ENCODE measurements at regions not wholly inside any gene's neighbourhood (a gene's known extent, or its start where the extent isn't known, plus 50 kb on each side); places are given as distances from the start of the nearest gene placed in this dataset.

GRCh38 chr12:46908236-46908935, 82.6 kb upstream of the SLC38A4 start:
- intact Hi-C loops (cut with DNase I): no loop called here
- no peak for ATAC-seq
- DNase-seq (ENCODE audit: low spot score): no peak

GRCh38 chr12:46908936-46909635, 83.3 kb upstream of the SLC38A4 start:
- ATAC-seq (no peak), DNase-seq (ENCODE audit: low spot score) (no peak)
- intact Hi-C loops (cut with DNase I): no loop called here

DNA sequence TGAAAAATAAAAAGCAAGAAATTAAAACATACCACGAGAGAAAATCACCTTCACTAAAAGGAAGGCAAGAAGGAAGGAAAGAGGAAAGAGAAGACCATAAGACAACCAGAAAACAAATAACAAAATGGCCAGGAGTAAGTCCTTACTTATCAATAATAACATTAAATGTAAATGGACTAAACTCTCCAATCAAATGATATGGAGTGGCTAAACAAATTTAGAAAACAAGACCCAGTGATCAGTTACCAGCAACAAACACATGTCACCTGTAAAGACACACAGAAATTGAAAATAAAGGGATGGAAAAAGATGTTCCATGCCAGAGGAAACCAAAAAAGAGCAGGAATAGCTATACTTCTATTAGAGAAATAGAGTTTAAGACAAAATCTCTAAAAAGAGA, 85.0 kb upstream of the SLC38A4 start:
- DNase-seq (ENCODE audit: low spot score): no peak
- intact Hi-C loops (cut with DNase I): no loop called here
- ATAC-seq: no peak

DNA sequence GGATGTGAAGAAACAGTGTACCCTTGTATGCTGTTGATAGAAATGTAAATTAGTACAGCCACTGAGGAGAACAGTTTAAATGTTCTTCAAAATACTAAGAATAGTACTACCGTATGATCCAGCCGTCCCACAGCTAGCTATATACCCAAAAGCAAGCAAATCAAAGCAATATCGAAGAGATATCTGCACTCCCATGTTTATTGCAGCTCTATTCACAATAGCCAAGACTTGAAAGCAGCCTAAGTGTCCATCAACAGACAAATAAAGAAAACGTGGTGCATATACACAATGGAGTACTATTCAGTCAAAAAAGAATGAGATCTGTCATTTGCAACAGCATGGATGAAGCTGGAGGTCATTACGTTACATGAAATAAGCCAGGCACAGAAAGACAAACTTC, 88.5 kb upstream of the SLC38A4 start:
- no peak for ATAC-seq
- intact Hi-C loops (cut with DNase I): no loop called here
- no peak for DNase-seq (ENCODE audit: low spot score)

- ATAC-seq (peak; percentile 82), DNase-seq (ENCODE audit: low spot score) (no peak)
- intact Hi-C loops (cut with DNase I): no loop called here
These were observed 89.3 kb upstream of the SLC38A4 start for GRCh38 chr12:46915082-46915481.

- intact Hi-C loops (cut with DNase I): no loop called here
- no peak for DNase-seq (ENCODE audit: low spot score)
These were observed 90.0 kb upstream of the SLC38A4 start for GRCh38 chr12:46915836-46916235.

GRCh38 chr12:46916796-46917419, 91.1 kb upstream of the SLC38A4 start:
- no peak for ATAC-seq
- DNase-seq (ENCODE audit: low spot score): no peak
- intact Hi-C loops (cut with DNase I): no loop called here

More at GRCh38 chr12:46915836-46916235, 90.0 kb upstream of the SLC38A4 start:
- ATAC-seq: no peak

DNA sequence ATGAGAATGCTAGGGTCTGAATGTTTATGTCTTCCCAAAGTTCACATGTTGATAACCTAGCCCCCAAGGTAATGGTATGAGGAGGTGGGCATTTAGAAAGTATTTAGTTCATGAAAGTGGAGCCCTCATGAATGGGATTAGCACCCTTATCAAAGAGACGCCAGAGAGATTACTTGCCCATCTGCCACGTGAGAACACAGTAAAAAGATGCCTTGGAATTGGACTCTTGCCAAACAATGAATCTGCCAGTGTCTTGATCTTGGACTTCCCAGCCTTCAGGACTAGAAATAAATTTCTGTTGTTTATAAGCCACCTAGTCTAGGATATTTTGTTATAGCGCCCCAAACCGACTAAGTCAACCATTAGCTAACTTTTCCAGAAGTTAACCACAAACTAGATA, 92.0 kb upstream of the SLC38A4 start:
- DNase-seq (ENCODE audit: low spot score) (no peak), ATAC-seq (no peak)
- intact Hi-C loops (cut with DNase I): no loop called here

- intact Hi-C loops (cut with DNase I): no loop called here
- DNase-seq (ENCODE audit: low spot score): no peak
- no peak for ATAC-seq
These were observed 92.8 kb upstream of the SLC38A4 start for GRCh38 chr12:46918631-46919030.

DNA sequence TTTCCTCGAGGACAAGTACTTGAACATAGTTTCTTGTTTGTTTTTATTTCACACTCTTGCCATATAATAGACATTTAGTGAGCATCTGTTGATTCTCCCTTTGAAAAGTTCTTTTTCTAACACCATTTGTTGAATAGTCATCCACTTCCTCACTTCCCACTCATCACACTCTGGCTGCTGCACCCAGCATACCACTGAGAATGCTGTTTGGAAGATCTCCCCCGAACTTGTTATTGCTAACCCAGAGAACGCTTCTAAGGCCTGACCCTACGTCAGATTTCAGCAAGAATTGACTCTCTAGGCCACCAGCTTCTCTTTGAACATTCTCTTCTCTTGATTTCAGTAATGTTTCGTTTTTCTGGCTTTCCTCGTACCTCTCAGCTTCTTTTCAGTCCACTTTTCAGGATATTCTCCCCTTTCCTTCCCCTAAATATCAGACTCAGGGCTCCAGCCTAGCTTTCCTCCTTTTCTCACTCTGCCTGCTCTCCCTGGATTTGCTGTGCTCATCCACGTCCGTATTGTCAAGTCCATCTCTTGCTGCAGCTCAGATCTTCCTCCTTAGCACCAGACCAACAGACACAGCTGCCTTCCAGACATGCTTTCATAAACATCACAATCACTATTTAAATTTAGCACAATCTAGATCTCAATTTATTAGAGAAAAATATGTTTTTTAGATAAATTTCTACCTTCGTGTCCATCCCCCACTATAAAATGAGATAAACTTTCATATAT, 94.0 kb upstream of the SLC38A4 start:
- DNase-seq (ENCODE audit: low spot score) (no peak), ATAC-seq (no peak)
- intact Hi-C loops (cut with DNase I): no loop called here

DNA sequence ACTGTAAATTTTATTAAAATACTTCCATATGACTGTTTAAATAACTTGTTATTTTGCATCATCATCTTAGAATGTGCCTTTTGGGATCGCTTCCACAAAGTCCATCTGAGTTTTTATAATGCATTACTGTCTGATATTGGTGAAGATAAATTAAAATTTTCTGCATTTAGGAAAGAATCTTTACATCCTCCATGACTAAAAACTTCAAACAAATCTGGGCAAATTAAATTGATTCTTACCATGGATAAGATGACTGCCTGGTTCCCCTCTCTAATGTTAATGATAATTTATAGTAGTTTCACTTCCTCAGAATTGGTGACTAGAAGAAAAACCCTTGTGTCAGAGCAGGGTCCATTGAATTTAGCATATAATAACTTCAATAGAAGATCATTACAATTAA, 94.7 kb upstream of the SLC38A4 start:
- intact Hi-C loops (cut with DNase I): no loop called here
- no peak for DNase-seq (ENCODE audit: low spot score)
- ATAC-seq: no peak

DNA sequence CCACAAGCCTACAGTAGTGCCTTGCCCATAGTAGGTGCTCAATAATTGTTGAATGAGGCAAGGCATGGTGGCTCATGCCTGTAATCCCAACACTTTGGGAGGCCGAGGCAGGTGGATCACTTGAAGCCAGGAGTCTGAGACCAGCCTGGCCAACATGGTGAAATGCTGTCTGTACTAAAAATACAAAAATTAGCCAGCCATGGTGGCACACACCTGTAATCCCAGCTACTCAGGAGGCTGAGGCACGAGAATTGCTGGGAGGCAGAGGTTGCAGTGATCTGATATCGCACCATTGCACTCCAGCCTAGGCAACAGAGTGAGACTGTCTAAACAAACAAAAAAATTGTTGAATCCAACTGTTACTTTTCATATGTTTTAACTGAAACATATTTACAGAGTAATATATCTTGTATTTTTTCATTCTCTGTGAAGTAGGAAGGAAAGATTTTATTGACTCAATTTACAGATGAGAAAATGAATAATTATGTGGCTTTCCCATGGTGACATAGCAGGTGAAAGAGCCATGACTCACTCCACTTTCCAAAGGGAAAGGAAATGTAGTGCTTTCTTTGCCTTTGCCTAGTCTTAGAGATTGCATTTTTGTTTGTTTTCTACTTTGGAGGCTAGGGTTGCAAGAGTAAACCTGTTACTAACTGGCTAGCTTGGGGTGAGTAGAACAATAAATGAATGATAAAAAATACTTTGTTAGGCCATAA, 95.4 kb upstream of the SLC38A4 start:
- intact Hi-C loops (cut with DNase I): no loop called here
- DNase-seq (ENCODE audit: low spot score): no peak
- no peak for ATAC-seq

DNA sequence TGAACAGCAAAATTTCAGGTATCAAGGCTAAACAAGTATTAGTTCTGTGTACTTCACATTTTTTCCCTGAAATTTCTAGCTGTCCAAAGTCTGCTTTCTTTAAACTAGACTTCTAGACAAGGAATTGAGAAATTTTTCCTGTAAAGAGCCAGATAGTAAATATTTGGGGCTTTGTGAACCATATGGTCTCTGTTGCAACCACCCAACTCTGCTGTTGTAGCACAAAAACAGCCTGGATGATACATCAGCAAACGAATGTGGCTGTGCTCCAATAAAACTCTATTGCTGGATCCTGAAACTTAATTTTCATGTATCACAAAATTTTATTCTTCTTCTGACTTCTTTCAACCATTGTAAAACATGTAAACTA, 96.0 kb upstream of the SLC38A4 start:
- intact Hi-C loops (cut with DNase I): no loop called here
- DNase-seq (ENCODE audit: low spot score): no peak
- no peak for ATAC-seq

- ATAC-seq: no peak
These were observed 100.7 kb upstream of the SLC38A4 start for GRCh38 chr12:46926526-46926925.

DNA sequence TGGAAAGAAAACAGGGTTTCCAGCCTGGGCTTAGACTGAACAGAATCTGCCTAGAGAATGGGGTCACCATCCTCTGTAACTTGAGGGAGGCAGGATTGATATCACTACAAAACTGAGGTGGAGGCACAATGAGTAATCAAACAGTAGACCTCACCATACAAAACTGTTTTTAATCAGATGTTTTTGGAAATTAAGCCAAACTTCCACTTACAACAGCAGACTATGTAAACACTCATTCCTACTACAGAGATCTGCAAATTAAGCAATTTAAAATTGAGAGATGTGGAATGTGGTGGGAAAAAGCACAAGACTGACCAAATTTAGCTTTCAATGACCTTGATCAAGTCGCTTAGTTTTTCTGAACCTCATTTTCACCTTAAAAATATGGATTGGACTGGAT, 104.3 kb upstream of the SLC38A4 start:
- intact Hi-C loops (cut with DNase I): no loop called here
- ATAC-seq (no peak), DNase-seq (ENCODE audit: low spot score) (no peak)

More at GRCh38 chr12:46926526-46926925, 100.7 kb upstream of the SLC38A4 start:
- intact Hi-C loops (cut with DNase I): no loop called here
- DNase-seq (ENCODE audit: low spot score): no peak

GRCh38 chr12:46933947-46934346, 108.2 kb upstream of the SLC38A4 start:
- ATAC-seq: peak; percentile 67
- DNase-seq (ENCODE audit: low spot score): no peak
- intact Hi-C loops (cut with DNase I): no loop called here

- DNase-seq (ENCODE audit: low spot score) (no peak), ATAC-seq (no peak)
- intact Hi-C loops (cut with DNase I): no loop called here
These were observed 108.7 kb upstream of the SLC38A4 start for GRCh38 chr12:46934374-46935111.

DNA sequence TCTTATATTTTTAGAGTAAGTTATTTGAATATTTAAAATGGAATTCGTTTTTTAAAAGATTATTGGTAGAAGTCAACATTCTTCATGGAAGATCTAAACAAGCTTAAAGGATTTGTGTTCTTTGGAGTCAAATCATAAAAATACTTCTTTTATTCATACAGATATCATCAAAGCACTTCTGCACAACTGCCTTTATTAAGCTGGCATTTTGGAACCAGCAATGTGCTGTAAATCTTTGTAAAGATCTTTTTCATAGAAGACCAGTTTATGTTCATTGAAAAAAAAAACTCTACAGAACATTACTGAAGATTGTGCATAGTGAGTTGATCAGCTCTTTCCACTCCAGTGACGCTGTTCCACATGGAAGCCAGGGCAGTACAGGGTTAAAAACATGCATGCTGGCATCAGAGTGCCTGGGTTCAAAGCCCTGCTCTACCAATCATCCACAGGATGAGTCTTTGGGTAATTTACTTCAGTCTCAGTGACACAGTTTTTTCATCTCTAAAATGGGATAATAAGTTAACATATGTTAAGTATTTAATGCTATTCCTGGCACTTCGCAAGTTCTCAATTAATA, 109.6 kb upstream of the SLC38A4 start:
- intact Hi-C loops (cut with DNase I): no loop called here
- no peak for DNase-seq (ENCODE audit: low spot score)
- no peak for ATAC-seq

Measured in sciatic nerve (tissue), 2 donors.